AG09309 (cell line): ENCODE measurements at regions not wholly inside any gene's neighbourhood (a gene's known extent, or its start where the extent isn't known, plus 50 kb on each side); places are given as distances from the start of the nearest gene placed in this dataset.

Source experiments
- DNase-seq: peaks from one replicate; pipeline ENCODE4 v3.0.0-alpha.2; 2010; ENCODE audit warnings: low read depth
- H3K4me3 ChIP-seq: 2 replicates; pipeline ENCODE4 v1.5.1; 2011; ENCODE audit warnings: mild to moderate bottlenecking, low read depth, low read length, moderate library complexity; ENCODE audit not compliant: control insufficient read depth
- CTCF ChIP-seq: IDR thresholded peaks from 2 replicates; pipeline ENCODE4 v1.5.1; 2011; ENCODE audit warnings: mild to moderate bottlenecking, low read depth, low read length, inconsistent platforms; ENCODE audit not compliant: insufficient read depth, control insufficient read depth; ENCODE audit errors: missing control alignments

DNA sequence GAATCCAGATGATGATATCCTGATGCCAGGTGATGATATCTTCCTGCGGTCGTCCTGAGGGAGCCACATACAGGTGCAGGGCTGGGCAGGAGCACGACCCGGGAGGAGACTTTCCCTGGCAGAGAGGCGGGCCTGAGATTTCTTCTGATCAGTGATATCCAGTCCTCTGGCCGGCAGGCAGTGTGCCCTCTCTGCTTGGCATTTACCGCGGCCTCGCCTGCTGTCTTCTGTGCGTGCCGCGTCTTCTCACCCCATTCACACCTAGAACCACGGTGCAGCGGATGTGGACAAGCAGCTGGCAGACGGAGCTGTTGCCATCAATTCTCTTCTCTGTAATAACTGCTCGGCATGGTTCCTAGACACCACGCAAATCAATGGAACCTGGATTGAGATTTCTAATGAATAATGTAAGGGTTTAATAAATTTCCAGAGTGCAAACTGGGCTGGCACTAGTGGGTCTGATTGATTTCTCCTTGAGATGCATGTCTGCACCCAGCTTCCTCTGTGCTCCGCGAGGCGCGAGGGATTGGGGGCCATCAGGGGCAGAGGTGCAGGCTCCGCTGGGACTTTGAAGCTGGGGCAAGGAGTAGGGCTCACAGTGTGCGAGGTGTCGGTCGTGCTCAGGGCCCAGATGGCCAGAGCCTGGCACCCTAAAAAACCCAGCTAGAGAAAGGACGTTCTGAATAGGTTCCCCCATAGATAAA, 208.9 kb upstream of the HDAC4 start:
- DNase-seq: no peak
- no peak for TF ChIP-seq CTCF
- no peak overlapping the region for H3K4me3 ChIP-seq

GRCh38 chr2:239609162-239609561, 208.3 kb upstream of the HDAC4 start:
- no peak for DNase-seq
- H3K4me3 ChIP-seq: no peak overlapping the region
- no peak for TF ChIP-seq CTCF

DNA sequence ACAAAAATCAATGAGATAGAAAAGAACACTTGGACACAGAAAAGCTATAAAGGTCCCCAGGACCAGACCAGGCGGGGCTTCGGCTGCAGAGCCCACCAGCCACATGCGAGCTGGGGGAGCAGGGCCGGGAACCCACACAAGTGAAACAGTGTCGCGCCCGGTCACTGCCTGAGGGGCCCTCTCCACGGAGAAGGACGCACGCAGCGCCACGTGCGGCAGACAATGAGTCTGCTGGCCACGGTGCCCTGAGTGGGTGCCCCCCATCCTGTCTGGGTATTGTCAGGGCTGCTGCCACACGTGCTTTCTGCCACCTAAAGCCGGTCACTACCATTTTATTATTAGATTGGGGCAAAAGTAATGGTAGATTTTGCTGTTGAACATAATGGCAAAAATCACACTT, 207.9 kb upstream of the HDAC4 start:
- no peak for TF ChIP-seq CTCF
- DNase-seq: no peak
- no peak overlapping the region for H3K4me3 ChIP-seq

DNA sequence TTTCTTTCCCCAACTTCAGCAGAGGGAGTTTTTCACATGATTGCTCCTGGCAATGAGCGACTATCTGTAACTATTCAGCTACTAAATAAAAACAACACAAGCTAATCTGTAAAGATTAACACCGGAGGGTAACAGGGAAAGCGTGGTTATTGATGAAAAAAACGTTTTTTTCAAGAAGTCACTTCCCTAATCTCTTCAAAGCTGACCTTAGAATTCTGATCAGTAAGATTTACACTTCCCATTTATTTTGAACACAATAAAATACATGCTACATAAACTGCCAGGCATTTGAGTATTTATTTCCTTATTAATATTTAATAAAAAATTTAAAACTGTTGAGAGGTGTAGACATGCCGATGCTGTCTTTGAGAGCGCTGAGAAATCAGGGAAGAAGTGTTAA, 207.4 kb upstream of the HDAC4 start:
- H3K4me3 ChIP-seq: no peak overlapping the region
- no peak for DNase-seq
- TF ChIP-seq CTCF: no peak

- no peak overlapping the region for H3K4me3 ChIP-seq
- no peak for TF ChIP-seq CTCF
- no peak for DNase-seq
These were observed 206.8 kb upstream of the HDAC4 start for GRCh38 chr2:239607517-239608191.

GRCh38 chr2:239606741-239607516, 206.1 kb upstream of the HDAC4 start:
- no peak overlapping the region for H3K4me3 ChIP-seq
- DNase-seq: no peak
- no peak for TF ChIP-seq CTCF
